IMR-90 (cell line): ENCODE measurements at regions not wholly inside any gene's neighbourhood (a gene's known extent, or its start where the extent isn't known, plus 50 kb on each side); places are given as distances from the start of the nearest gene placed in this dataset.

ENCODE experiments used
- ATAC-seq: fragments of 200-7000 bp; cut with Tn5 transposase; 2 replicates; pipeline ENCODE4 v1.9.1; 2020; ENCODE audit warnings: low read depth, mild to moderate bottlenecking, moderate library complexity
- BruUV-seq: library from RNA; stranded (reverse); fragments of 400-500 nt; replicated peaks from 2 replicates; lab custom pipeline; 2021; lab: Mats Ljungman, UMichigan
- CTCF ChIA-PET: fragments of 300-600 bp; formaldehyde crosslinking; extraction: SDS; loops from one replicate; lab custom pipeline; 2021; ENCODE audit warnings: antibody characterized with exemption; lab: Yijun Ruan, JAX
- POLR2A ChIA-PET: fragments of 300-600 bp; sonication (Branson Sonifier 250); formaldehyde crosslinking; loops from one replicate; lab custom pipeline; 2022; ENCODE audit warnings: antibody characterized with exemption; ENCODE audit not compliant: unreplicated experiment; lab: Charles Lee
- DNase-seq: peaks from one replicate; pipeline ENCODE4 v3.0.0; 2013
- H2AFZ ChIP-seq: replicated peaks from 2 replicates; pipeline ENCODE3; 2013; ENCODE audit warnings: low read length, mild to moderate bottlenecking; ENCODE audit not compliant: poor library complexity
- H2AK5ac ChIP-seq: 2 replicates; pipeline ENCODE4 v1.6.1; 2013; ENCODE audit warnings: low read depth, low read length, inconsistent platforms
- H2AK9ac ChIP-seq: replicated peaks from 2 replicates; pipeline ENCODE3; 2013; ENCODE audit warnings: mild to moderate bottlenecking, low read depth, low read length, moderate library complexity; ENCODE audit not compliant: poor library complexity
- H2BK120ac ChIP-seq: 2 replicates; pipeline ENCODE4 v1.6.1; 2013; ENCODE audit warnings: low read depth, low read length, inconsistent platforms
- H2BK15ac ChIP-seq: 3 replicates; pipeline ENCODE4 v1.6.1; 2013; ENCODE audit warnings: low read depth, low read length, inconsistent platforms
- H2BK20ac ChIP-seq: 2 replicates; pipeline ENCODE4 v1.6.1; 2013; ENCODE audit warnings: low read depth, mild to moderate bottlenecking, inconsistent platforms, low read length, moderate library complexity
- H2BK5ac ChIP-seq: 2 replicates; pipeline ENCODE4 v1.6.1; 2013; ENCODE audit warnings: mild to moderate bottlenecking, low read depth, low read length, inconsistent platforms; ENCODE audit not compliant: poor library complexity, severe bottlenecking
- H3K14ac ChIP-seq: replicated peaks from 2 replicates; pipeline ENCODE4 v1.6.1; 2013; ENCODE audit warnings: low read depth, low read length, inconsistent platforms
- H3K18ac ChIP-seq: 2 replicates; pipeline ENCODE4 v1.6.1; 2013; ENCODE audit warnings: low read depth, low read length, control low read depth
- H3K23ac ChIP-seq: 2 replicates; pipeline ENCODE4 v1.6.1; 2013; ENCODE audit warnings: low read depth, low read length, inconsistent platforms
- H3K27ac ChIP-seq: 2 replicates; pipeline ENCODE4 v1.5.1; 2013; ENCODE audit warnings: mild to moderate bottlenecking, control low read depth, low read length; ENCODE audit not compliant: insufficient read depth
- H3K27me3 ChIP-seq: 2 replicates; pipeline ENCODE4 v1.6.1; 2013; ENCODE audit warnings: low read length; ENCODE audit not compliant: control insufficient read depth, insufficient read depth
- H3K36me3 ChIP-seq: 2 replicates; pipeline ENCODE4 v1.6.1; 2013; ENCODE audit warnings: low read length, mixed read lengths; ENCODE audit not compliant: control insufficient read depth, insufficient read depth
- H3K4ac ChIP-seq: 2 replicates; pipeline ENCODE4 v1.6.1; 2013; ENCODE audit warnings: low read depth, low read length, inconsistent platforms
- H3K4me1 ChIP-seq: 2 replicates; pipeline ENCODE4 v1.6.1; 2013; ENCODE audit warnings: low read length, mixed read lengths; ENCODE audit not compliant: control insufficient read depth, insufficient read depth
- H3K4me2 ChIP-seq: 2 replicates; pipeline ENCODE4 v1.6.1; 2013; ENCODE audit warnings: low read depth, mild to moderate bottlenecking, control low read depth, low read length, moderate library complexity
- H3K4me3 ChIP-seq: 2 replicates; pipeline ENCODE4 v1.5.1; 2013; ENCODE audit warnings: low read depth, mild to moderate bottlenecking, control low read depth, low read length, moderate library complexity; ENCODE audit not compliant: insufficient read depth
- H3K56ac ChIP-seq: 2 replicates; pipeline ENCODE4 v1.6.1; 2013; ENCODE audit warnings: low read length, inconsistent platforms; ENCODE audit not compliant: insufficient read depth; ENCODE audit errors: extremely low read depth
- H3K79me1 ChIP-seq, 2 experiments: 2 replicates each; pipeline ENCODE4 v1.6.1; 2013; ENCODE audit warnings: low read length in 2 of 2, inconsistent platforms in 1 of 2, low read depth in 1 of 2
- H3K9ac ChIP-seq: 2 replicates; pipeline ENCODE4 v1.6.1; 2013; ENCODE audit warnings: low read depth, low read length, control low read depth
- H3K9me1 ChIP-seq: 2 replicates; pipeline ENCODE4 v1.6.1; 2013; ENCODE audit warnings: low read length, inconsistent platforms; ENCODE audit not compliant: insufficient read depth
- H3K9me3 ChIP-seq: 2 replicates; pipeline ENCODE4 v1.6.1; 2013; ENCODE audit warnings: low read length; ENCODE audit not compliant: control insufficient read depth, insufficient read depth
- H4K20me1 ChIP-seq: 2 replicates; pipeline ENCODE4 v1.6.1; 2013; ENCODE audit warnings: low read length, inconsistent platforms; ENCODE audit not compliant: insufficient read depth
- H4K5ac ChIP-seq: 2 replicates; pipeline ENCODE4 v1.6.1; 2013; ENCODE audit warnings: mild to moderate bottlenecking, low read depth, low read length, control low read depth
- H4K8ac ChIP-seq, 2 experiments: 2 replicates each; pipeline ENCODE4 v1.6.1; 2013; ENCODE audit warnings: low read depth in 2 of 2, low read length in 2 of 2, control low read depth in 1 of 2, inconsistent platforms in 1 of 2
- H4K91ac ChIP-seq: 2 replicates; pipeline ENCODE4 v1.6.1; 2013; ENCODE audit warnings: low read depth, low read length, inconsistent platforms; ENCODE audit not compliant: insufficient read depth
- CTCF ChIP-seq: conservative IDR thresholded peaks from 2 replicates; pipeline ENCODE4 v1.5.1; 2012; ENCODE audit warnings: mild to moderate bottlenecking, low read depth, low read length, improper control_type of control experiment
- FOS ChIP-seq: fragments of 150-350 bp; IDR thresholded peaks from 2 replicates; pipeline ENCODE4 v1.6.1; 2016; ENCODE audit warnings: low read depth, low read length
- MAZ ChIP-seq: IDR thresholded peaks from 2 replicates; pipeline ENCODE4 v1.6.1; 2012; ENCODE audit warnings: low read depth, mild to moderate bottlenecking, low read length, improper control_type of control experiment, moderate library complexity, borderline replicate concordance
- MXI1 ChIP-seq: IDR thresholded peaks from 2 replicates; pipeline ENCODE4 v1.6.1; 2012; ENCODE audit warnings: low read depth, mild to moderate bottlenecking, low read length, moderate library complexity, borderline replicate concordance
- RFX5 ChIP-seq: IDR thresholded peaks from 2 replicates; pipeline ENCODE4 v1.8.0; 2012; ENCODE audit warnings: low read depth, mild to moderate bottlenecking, low read length, moderate library complexity
- WGBS, 2 experiments: methylation state at CpG; one replicate each; pipeline versions ENCODE4 v1.1.5 to v1.1.7; 2013; ENCODE audit warnings: missing lambda C conversion rate in 2 of 2; ENCODE audit not compliant: insufficient read length in 1 of 2; ENCODE audit errors: extremely low coverage in 2 of 2; 5-methylcytosine and 5-hydroxymethylcytosine counted together
- dilution Hi-C: fragments of 300-500 bp; cut with HindIII; formaldehyde crosslinking; loops from one replicate; pipeline ENCODE4 v1.14.3; 2018; ENCODE audit warnings: low sequenced_read_pairs; ENCODE audit not compliant: unreplicated experiment
- in situ Hi-C: fragments of 300-500 bp; cut with MboI; formaldehyde crosslinking; loops from 3 replicates; pipeline ENCODE4 v1.14.3; 2019; ENCODE audit warnings: low sequenced_read_pairs, inconsistent platforms, mixed read lengths
- intact Hi-C: fragments of 100-400 bp; cut with micrococcal nuclease; formaldehyde crosslinking; loops from 2 replicates; pipeline ENCODE4 v1.10.0; 2022

DNA sequence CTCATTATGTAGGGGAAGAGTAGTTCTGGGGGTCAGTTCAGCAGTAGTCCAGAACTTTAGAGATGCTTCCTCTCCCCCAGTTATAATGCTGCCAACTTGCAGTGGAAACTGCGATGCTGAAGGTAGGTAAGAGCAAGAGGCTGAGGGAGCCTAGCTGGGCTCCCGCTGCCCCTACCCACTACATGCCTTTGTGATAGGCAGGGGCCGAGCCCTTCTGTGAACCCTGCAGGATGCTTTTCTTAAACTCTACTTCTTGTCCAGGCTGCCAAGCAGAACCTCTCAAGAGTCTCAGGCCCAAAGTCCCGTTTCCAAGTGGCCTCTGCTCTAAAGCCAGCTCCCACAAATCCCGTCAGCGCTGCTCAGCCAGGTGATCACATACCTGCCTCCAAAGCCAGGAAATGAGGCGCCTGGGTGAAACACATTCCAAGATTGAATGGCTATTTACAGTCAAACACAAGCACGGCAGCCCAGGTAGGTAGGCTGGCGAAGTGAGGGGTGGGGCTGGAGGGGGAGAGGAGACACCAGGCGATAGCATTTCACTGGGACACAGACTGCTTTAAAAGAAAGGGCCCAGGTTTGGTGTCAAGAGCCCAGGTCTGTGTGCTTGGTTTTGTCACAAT is 150.7 kb downstream of the CD24 start:
- no peaks in the 10 kb centered on the region for H4K20me1 ChIP-seq
- no peak overlapping the region for H4K5ac ChIP-seq
- ChIA-PET CTCF (no interaction called here), POLR2A (no interaction called here)
- no peak overlapping the region for H2BK20ac ChIP-seq
- no peaks in the 10 kb centered on the region for H3K36me3 ChIP-seq
- BruUV-seq = no TSS peak
- H3K14ac ChIP-seq = no peak overlapping the region
- H2BK15ac ChIP-seq = no peak overlapping the region
- H3K4me1 ChIP-seq = no peaks in the 10 kb centered on the region
- no peak overlapping the region for H3K23ac ChIP-seq
- no peak overlapping the region for H3K9ac ChIP-seq
- no peak for DNase-seq
- no peak overlapping the region for H3K18ac ChIP-seq
- no peak overlapping the region for H4K91ac ChIP-seq
- TF ChIP-seq FOS = no peak
- TF ChIP-seq CTCF = no peak
- TF ChIP-seq MAZ = no peak
- TF ChIP-seq RFX5 = no peak
- TF ChIP-seq MXI1 = no peak
- no CpG with 5 or more reads among the region's 10 CpGs for WGBS, 2 experiments
- ATAC-seq = no peak
- no peak overlapping the region for H3K4ac ChIP-seq
- no peak overlapping the region for H2BK120ac ChIP-seq
- H4K8ac ChIP-seq = no peak overlapping the region
- no peaks in the 10 kb centered on the region for H3K9me3 ChIP-seq
- in situ Hi-C loops = no loop called here
- H3K27me3 ChIP-seq = no peaks in the 10 kb centered on the region; the same call in 1 of the 2 replicates
- no peak overlapping the region for H3K4me2 ChIP-seq
- dilution Hi-C loops = no loop called here
- no peak overlapping the region for H3K4me3 ChIP-seq
- no peak overlapping the region for H2AK5ac ChIP-seq
- H2BK5ac ChIP-seq = no peak overlapping the region
- no peaks in the 10 kb centered on the region for H3K9me1 ChIP-seq
- intact Hi-C loops = no loop called here
- H3K27ac ChIP-seq = no peak overlapping the region
- H3K79me1 ChIP-seq = no peaks in the 10 kb centered on the region
- H2AK9ac ChIP-seq = no peak overlapping the region
- no peak overlapping the region for H2AFZ ChIP-seq
- no peak overlapping the region for H3K56ac ChIP-seq
